HG03280 (cell line): ENCODE measurements at regions not wholly inside any gene's neighbourhood (a gene's known extent, or its start where the extent isn't known, plus 50 kb on each side); places are given as distances from the start of the nearest gene placed in this dataset.
"Not testable (repeated sequence)": the region's sequence is repeated elsewhere in the genome, so short reads cannot be mapped to it uniquely, and the experiment has no call there.

ENCODE experiments used
- ATAC-seq: cut with Tn5 transposase; IDR thresholded peaks from one replicate; pipeline ENCODE4 v1.9.1; 2021; ENCODE audit warnings: mild to moderate bottlenecking, moderate library complexity; ENCODE audit not compliant: unreplicated experiment

DNA sequence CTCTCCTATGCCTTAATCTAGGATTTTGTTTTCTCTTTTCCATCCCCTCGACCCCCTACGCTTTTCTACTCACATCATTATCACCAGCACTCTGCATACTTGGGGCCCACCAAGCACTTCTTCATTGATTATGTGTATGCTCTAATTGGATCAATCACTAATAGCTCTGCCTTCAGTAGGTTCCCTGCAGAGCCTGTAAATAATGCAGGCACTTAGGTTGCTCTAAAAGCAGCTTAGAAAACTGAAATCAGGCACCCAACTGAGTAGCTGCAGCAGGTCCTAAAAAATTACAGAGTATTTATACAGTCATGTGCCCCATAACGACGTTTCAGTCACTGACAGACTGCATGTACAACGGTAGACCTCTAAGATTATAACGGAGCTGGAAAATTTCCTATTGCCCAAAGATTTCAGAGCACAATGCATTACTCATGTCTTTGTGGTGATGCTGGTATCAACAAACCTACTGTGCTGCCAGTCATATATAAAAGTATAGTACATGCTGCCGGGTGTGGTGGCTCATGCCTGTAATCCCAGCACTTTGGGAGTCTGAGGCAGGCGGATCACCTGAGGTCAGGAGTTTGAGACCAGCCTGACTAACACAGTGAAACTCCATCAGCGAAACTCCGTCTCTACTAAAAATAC is 280.4 kb downstream of the HS3ST3B1 start:
- no peak for ATAC-seq

GRCh38 chr17:14580499-14580898 is 279.6 kb downstream of the HS3ST3B1 start:
- ATAC-seq = no peak

- no peak for ATAC-seq
Measured at GRCh38 chr17:14579716-14580115, 278.8 kb downstream of the HS3ST3B1 start.

GRCh38 chr17:14575471-14575953 is 274.6 kb downstream of the HS3ST3B1 start:
- ATAC-seq = no peak

- ATAC-seq = not testable (repeated sequence)
Measured at GRCh38 chr17:14560325-14560724, 259.4 kb downstream of the HS3ST3B1 start.

GRCh38 chr17:14559264-14560119 is 258.6 kb downstream of the HS3ST3B1 start:
- no peak for ATAC-seq

DNA sequence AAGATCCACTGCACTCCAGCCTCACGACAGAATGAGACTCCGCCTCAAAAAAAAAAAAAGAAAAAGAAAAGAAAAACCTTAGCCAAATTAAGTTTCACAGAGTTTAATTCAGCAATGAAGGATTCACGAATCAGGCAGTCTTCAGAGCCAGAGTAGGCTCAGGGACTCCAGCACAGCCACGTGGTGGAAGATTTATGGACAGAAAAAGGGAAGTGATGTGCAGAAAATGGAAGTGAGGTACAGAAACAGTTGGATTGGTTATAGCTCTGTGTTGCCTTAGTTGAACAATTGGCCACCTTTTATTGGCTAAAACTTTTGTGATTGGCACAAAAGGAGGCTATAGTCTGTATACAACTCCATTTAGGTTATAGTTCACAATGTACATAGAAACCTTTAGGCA is 256.6 kb downstream of the HS3ST3B1 start:
- ATAC-seq = no peak

- no peak for ATAC-seq
Measured at GRCh38 chr17:14553847-14554246, 253.0 kb downstream of the HS3ST3B1 start.

GRCh38 chr17:14552306-14552705 is 251.4 kb downstream of the HS3ST3B1 start:
- ATAC-seq = no peak

DNA sequence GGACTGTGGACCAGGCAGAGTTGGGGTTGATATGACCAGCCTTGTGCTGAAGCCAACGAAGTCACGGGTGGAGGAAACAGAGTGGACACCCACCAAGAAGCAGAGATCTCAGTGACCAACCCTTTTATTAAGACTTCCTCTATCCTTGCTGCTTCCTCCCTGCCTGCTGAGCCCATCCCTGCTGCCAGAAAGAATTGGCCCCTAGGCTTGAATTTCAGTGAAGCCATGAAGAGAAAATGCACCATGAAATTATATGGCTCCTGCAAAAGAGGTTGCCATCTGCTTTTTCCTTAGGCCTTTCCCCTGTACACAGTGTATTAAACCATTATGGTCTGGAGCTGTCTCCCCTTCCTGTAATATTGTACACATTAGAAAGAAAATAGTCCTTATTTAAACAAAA is 246.7 kb downstream of the HS3ST3B1 start:
- ATAC-seq = no peak

DNA sequence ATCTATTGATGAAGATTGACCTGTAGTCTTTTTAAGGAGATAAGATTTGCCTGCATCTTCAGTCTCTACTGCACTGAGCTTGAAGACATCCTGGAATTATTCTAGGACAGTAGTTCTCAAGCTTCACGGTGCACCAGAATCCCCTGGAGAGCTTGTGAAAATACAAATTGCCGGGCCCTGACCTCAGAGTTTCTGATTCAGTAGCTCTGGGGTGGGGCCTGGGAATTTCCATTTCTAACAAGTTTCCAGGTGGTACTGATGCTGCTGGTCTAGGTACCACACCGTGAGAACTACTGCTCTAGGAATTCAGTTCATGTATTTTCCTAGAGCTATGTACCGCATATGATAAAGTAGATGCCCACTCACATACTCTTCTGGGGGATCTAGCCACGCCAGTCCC is 246.1 kb downstream of the HS3ST3B1 start:
- no peak for ATAC-seq

GRCh38 chr17:14545156-14545906 is 244.4 kb downstream of the HS3ST3B1 start:
- ATAC-seq = no peak

DNA sequence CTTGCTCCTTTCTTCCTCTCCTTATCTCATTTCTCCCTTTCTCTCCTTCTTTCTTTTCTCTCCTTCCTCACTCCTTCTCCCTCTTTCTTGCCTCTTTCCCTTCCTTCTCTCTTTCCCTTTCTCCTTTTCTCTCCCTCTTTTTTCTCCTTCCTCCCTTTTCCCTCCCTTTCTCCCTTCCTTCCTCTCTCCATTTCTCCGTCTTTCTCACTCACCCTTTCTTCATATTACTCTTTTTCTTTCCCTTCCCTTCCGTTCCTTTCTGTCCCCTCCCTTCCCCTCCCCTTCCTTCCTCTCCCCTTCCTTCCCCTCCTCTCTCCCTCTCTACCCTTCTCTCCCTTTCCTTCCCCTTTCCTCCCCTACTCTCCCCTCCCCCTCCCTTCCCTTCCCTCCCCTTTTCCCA is 240.8 kb downstream of the HS3ST3B1 start:
- ATAC-seq = no peak

GRCh38 chr17:14539801-14540200 is 238.9 kb downstream of the HS3ST3B1 start:
- no peak for ATAC-seq

- ATAC-seq = not testable (repeated sequence)
Measured at GRCh38 chr17:14532242-14532641, 231.4 kb downstream of the HS3ST3B1 start.

GRCh38 chr17:14525551-14526455 is 224.9 kb downstream of the HS3ST3B1 start:
- ATAC-seq = no peak

GRCh38 chr17:14522795-14523387 is 222.0 kb downstream of the HS3ST3B1 start:
- ATAC-seq = no peak

DNA sequence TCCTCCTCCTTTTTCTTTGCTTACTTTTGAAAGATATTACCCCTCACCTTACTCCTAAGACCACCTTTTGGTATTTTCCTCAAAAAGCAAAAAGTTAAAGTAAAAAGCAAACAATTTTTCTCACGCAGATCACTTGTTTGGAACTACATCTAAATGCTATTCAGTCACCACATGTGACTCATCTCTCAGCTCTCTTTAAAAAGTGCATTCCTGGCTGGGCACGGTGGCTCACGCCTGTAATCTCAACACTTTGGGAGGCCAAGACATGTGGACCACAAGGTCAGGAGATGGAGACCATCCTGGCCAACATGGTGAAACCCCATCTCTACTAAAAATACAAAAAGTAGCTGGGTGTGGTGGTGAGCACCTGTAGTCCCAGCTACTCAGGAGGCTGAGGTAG is 218.0 kb downstream of the HS3ST3B1 start:
- not testable (repeated sequence) for ATAC-seq

DNA sequence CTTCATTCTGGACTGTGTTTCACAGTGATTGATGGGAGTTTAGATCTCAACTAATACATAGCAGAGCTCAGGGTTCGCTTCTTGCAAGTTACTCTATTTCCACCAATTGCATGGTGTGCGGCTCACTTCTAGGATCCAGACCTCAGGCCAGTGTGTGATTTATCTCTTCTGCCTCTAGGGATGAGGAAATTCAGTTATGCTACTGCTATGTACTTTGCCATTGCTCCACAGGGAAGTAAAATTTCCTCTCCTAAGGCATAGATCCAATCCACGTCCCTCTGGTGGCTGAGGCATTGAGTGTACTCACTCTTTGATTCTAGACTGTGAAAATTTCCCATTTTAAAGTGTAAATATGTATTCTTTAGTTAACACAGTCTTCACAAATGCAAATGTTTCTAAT is 214.1 kb downstream of the HS3ST3B1 start:
- ATAC-seq = no peak

GRCh38 chr17:14513835-14514234 is 213.0 kb downstream of the HS3ST3B1 start:
- no peak for ATAC-seq
